ENCODE measurements at regions not wholly inside any gene's neighbourhood (a gene's known extent, or its start where the extent isn't known, plus 50 kb on each side); places are given as distances from the start of the nearest gene placed in this dataset.

GRCh38 chr20:57075181-57075580 lies 191.3 kb downstream of the BMP7 start:
- no peaks in the 10 kb centered on the region for H3K4me1 ChIP-seq (ENCODE audit: insufficient read depth, low read length)
- Mint-ChIP-seq H3K4me3 (no peak overlapping the region), H3K4me1 (ENCODE audit: low read depth) (peaks cover 13% of the 10 kb centered on the region), H3K27me3 (peaks cover 31% of the 10 kb centered on the region), H3K27ac (no peak overlapping the region), H3K36me3 (ENCODE audit: low read depth) (no peaks in the 10 kb centered on the region), H3K9me3 (peaks cover 12% of the 10 kb centered on the region)
- H3K4me3 ChIP-seq (ENCODE audit: low read length), result no peak overlapping the region
- H3K27me3 ChIP-seq (ENCODE audit: control insufficient read depth in 1 of 2, insufficient read depth in 2 of 2, low read length in 2 of 2), result peaks cover 11 to 22% of the 10 kb centered on the region in 2 experiments
- CTCF ChIA-PET, result no interaction called here
- POLR2A ChIA-PET, result no interaction called here
- no peak for DNase-seq
- H3K9me3 ChIP-seq (ENCODE audit: control insufficient read depth in 1 of 2, insufficient read depth in 1 of 2, low read length in 2 of 2), result peaks cover 13 to 24% of the 10 kb centered on the region in 2 experiments
- TF ChIP-seq CTCF (IDR thresholded peaks at IDR 0.05), result no peak
- intact Hi-C loops (cut with DNase I, micrococcal nuclease), result no loop called here
- no peaks in the 10 kb centered on the region for H3K36me3 ChIP-seq (ENCODE audit: insufficient read depth, low read length)
- H3K27ac ChIP-seq (ENCODE audit: low read depth in 1 of 2, low read length in 2 of 2), result no peak overlapping the region
- ATAC-seq (ENCODE audit: poor library complexity), result no peak

GRCh38 chr20:57075603-57076002 lies 190.8 kb downstream of the BMP7 start:
- Histone ChIP-seq H3K4me3 (ENCODE audit: low read length) (no peak overlapping the region), H3K9me3 (ENCODE audit: control insufficient read depth in 1 of 2, insufficient read depth in 1 of 2, low read length in 2 of 2) (peaks cover 13 to 24% of the 10 kb centered on the region in 2 experiments), H3K27ac (ENCODE audit: low read depth in 1 of 2, low read length in 2 of 2) (no peak overlapping the region), H3K4me1 (ENCODE audit: insufficient read depth, low read length) (no peaks in the 10 kb centered on the region), H3K36me3 (ENCODE audit: insufficient read depth, low read length) (no peaks in the 10 kb centered on the region), H3K27me3 (ENCODE audit: control insufficient read depth in 1 of 2, insufficient read depth in 2 of 2, low read length in 2 of 2) (peaks cover 9 to 18% of the 10 kb centered on the region in 2 experiments)
- Mint-ChIP-seq H3K27ac (no peak overlapping the region), H3K4me1 (ENCODE audit: low read depth) (peaks cover 13% of the 10 kb centered on the region), H3K27me3 (peaks cover 31% of the 10 kb centered on the region), H3K9me3 (peaks cover 12% of the 10 kb centered on the region), H3K4me3 (no peak overlapping the region), H3K36me3 (ENCODE audit: low read depth) (no peaks in the 10 kb centered on the region)
- ChIA-PET POLR2A (no interaction called here), CTCF (no interaction called here)
- TF ChIP-seq CTCF (IDR thresholded peaks at IDR 0.05), result no peak
- intact Hi-C loops (cut with DNase I, micrococcal nuclease), result no loop called here
- DNase-seq, result no peak
- no peak for ATAC-seq (ENCODE audit: poor library complexity)

GRCh38 chr20:57076152-57076652 lies 190.2 kb downstream of the BMP7 start:
- no peak for ATAC-seq (ENCODE audit: poor library complexity)
- Mint-ChIP-seq H3K4me1 (ENCODE audit: low read depth) (peaks cover 9% of the 10 kb centered on the region), H3K27me3 (peaks cover 31% of the 10 kb centered on the region), H3K27ac (no peak overlapping the region), H3K9me3 (peaks cover 12% of the 10 kb centered on the region), H3K4me3 (no peak overlapping the region), H3K36me3 (ENCODE audit: low read depth) (no peaks in the 10 kb centered on the region)
- Histone ChIP-seq H3K9me3 (ENCODE audit: control insufficient read depth in 1 of 2, insufficient read depth in 1 of 2, low read length in 2 of 2) (peaks cover 13 to 24% of the 10 kb centered on the region in 2 experiments), H3K27ac (ENCODE audit: low read depth in 1 of 2, low read length in 2 of 2) (no peak overlapping the region), H3K4me1 (ENCODE audit: insufficient read depth, low read length) (no peaks in the 10 kb centered on the region), H3K4me3 (ENCODE audit: low read length) (no peak overlapping the region), H3K36me3 (ENCODE audit: insufficient read depth, low read length) (no peaks in the 10 kb centered on the region), H3K27me3 (ENCODE audit: control insufficient read depth in 1 of 2, insufficient read depth in 2 of 2, low read length in 2 of 2) (peaks cover 6 to 18% of the 10 kb centered on the region in 2 experiments)
- CTCF ChIA-PET, result no interaction called here
- POLR2A ChIA-PET, result no interaction called here
- intact Hi-C loops (cut with DNase I, micrococcal nuclease), result no loop called here
- no peak for TF ChIP-seq CTCF (IDR thresholded peaks at IDR 0.05)
- DNase-seq, result no peak

Measured in CD4-positive, alpha-beta T cell (primary cell).